ENCODE measurements at regions not wholly inside any gene's neighbourhood (a gene's known extent, or its start where the extent isn't known, plus 50 kb on each side); places are given as distances from the start of the nearest gene placed in this dataset.
A peak's percentile ranks its signal among the peaks of the same experiment; 100 is the strongest.

DNA sequence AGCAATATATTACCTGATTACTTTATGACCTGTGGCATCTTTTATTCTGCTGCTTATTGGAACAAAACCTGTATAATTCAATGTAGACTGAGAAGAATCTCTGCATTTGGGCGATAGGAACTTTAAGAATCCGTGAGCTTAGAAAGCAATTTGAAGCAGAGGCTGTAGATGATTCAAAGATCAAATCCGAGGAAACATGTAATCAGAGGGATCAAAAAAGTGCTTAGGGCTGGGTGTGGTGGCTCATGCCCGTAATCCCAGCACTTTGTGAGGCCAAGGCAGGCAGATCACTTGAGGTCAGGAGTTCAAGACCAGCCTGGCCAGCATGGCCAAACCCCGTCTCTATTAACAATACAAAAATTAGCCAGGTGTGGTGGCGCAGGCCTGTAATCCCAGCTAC, 198.4 kb downstream of the MTX2 start:
- DNase-seq (ENCODE audit: low read depth in 2 of 3, low spot score in 2 of 3), result no peak

- DNase-seq (ENCODE audit: low read depth in 2 of 3, low spot score in 2 of 3), result no peak
Measured at GRCh38 chr2:176468457-176469113, 199.3 kb downstream of the MTX2 start.

- DNase-seq (ENCODE audit: low read depth in 2 of 3, low spot score in 2 of 3), result no peak
Measured at GRCh38 chr2:176470713-176471112, 201.5 kb downstream of the MTX2 start.

DNA sequence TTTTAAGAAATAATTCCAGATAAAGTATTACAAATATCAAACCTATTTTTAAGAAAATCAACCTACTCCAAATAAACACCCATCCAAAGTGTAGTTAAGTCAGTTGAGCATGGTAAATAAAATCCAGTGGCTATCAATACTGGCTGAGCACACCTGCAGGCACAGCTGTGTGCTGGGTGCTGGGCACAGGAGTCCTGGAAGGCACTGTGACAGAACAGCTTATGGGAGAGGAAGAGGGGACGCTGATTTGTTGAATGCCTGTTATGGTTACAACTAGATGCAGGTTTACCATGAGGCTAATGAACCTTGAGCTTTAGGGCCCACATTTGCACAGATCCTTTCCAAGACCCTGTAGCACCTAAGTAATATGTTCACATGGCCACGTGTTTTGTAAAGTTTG, 202.7 kb downstream of the MTX2 start:
- no peak for DNase-seq (ENCODE audit: low read depth in 2 of 3, low spot score in 2 of 3)

- DNase-seq (ENCODE audit: low read depth in 2 of 3, low spot score in 2 of 3), result no peak
Measured at GRCh38 chr2:176473177-176473576, 203.9 kb downstream of the MTX2 start.

GRCh38 chr2:176473851-176474250, 204.6 kb downstream of the MTX2 start:
- no peak for DNase-seq (ENCODE audit: low read depth in 2 of 3, low spot score in 2 of 3)

- DNase-seq (ENCODE audit: low read depth in 2 of 3, low spot score in 2 of 3), result no peak
Measured at GRCh38 chr2:176477336-176477735, 208.1 kb downstream of the MTX2 start.

DNA sequence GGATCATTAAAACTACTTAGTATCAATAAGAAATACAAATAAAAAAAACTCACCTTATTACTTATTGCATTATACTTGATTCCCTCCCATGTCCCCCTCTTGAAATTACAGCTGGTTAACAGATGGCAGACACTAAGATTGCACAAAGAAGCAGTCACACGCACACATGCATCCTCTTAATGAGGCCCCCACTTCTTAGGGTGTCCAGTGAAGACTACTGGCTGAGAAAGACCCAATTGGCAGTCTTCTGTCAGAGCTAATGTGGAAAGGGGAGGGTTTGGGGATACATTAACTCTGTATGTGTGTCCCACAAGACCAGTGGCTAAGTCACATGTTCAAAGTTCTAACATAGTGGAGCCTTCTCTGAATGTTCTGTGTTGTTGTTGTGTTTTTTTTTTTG, 210.7 kb downstream of the MTX2 start:
- no peak for DNase-seq (ENCODE audit: low read depth in 2 of 3, low spot score in 2 of 3)

GRCh38 chr2:176482107-176482506, 212.9 kb downstream of the MTX2 start:
- no peak for DNase-seq (ENCODE audit: low read depth in 2 of 3, low spot score in 2 of 3)

DNA sequence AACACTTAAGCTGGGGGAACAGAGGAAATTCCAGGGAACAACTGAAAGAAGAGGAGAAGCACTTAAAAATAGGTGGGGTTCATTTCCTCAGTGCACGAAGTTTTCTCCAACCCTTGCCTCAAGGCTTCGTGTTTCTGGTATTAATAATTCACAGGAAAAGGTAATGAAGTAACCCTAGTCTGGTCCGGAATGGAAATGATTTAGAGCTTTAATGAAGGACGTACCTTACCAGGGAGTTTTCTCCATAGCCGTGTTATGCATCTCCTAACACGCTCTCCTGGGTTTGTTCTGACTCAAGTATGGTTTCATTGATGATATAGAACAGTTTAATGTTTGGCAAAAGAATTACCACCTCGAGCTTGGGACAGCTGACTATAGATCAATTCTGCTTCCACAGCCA, 214.2 kb downstream of the MTX2 start:
- DNase-seq (ENCODE audit: low read depth in 2 of 3, low spot score in 2 of 3), result no peak

GRCh38 chr2:176483901-176484568, 214.8 kb downstream of the MTX2 start:
- DNase-seq (ENCODE audit: low read depth in 2 of 3, low spot score in 2 of 3), result no peak

DNA sequence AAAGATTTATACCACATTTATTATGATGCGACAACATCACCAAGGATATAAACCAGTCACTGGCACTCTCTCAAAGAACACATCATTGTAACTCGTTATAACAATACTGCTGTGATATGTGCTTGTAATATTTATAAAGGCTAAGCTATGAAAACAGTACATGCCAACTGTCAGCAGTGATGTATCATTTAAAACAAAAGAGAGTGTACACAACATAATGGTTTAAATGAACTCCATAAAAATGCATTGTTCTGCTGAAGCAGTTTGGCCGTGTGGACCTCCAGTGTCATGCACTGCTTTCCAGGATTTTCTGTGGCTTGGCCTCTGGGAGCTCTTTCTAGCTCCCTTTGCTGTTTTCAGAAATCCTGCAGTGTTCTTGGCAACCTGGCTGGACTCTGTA, 215.6 kb downstream of the MTX2 start:
- no peak for DNase-seq (ENCODE audit: low read depth in 2 of 3, low spot score in 2 of 3)

- DNase-seq (ENCODE audit: low read depth in 2 of 3, low spot score in 2 of 3), result no peak
Measured at GRCh38 chr2:176488431-176488830, 219.2 kb downstream of the MTX2 start.

DNA sequence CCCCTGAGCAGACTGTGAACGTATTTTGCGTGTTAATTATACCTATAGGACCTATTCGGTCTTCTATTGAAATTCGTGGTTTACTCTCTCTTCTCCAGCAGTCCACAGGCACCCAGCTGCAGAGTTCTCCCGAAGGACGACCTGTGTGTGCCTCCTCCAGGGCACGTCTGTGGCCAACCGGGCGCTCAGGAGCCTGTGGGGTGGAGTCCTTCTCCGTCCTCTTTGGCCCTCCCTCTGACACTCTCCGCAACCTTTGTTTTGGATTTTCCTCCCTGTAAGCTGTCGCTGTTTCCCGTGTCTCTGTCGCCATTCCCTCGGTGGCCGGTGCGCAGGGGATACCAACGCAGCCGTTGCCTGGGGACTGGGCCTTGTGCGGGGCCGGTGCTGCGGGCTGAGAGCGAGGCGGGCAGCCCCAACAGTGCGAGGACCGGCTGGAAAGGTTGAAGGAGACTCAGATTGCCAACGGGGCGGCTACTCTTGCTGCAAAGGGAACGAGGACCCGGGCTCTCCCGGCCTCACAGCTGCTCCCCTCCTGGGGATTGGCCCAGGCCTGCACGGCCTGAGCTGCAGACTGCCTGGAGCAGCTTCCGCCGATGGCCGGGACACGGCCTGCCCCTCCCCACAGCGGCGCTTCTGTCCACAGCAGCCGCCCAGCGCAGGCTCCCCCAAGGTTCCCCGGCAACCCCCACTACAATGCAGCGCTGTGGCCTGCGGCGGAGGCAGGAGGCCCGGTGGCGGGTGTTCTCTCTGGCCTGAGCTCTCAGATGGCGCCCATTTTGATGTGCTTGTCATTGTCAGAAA, 221.0 kb downstream of the MTX2 start:
- no peak for DNase-seq (ENCODE audit: low read depth in 2 of 3, low spot score in 2 of 3)

DNA sequence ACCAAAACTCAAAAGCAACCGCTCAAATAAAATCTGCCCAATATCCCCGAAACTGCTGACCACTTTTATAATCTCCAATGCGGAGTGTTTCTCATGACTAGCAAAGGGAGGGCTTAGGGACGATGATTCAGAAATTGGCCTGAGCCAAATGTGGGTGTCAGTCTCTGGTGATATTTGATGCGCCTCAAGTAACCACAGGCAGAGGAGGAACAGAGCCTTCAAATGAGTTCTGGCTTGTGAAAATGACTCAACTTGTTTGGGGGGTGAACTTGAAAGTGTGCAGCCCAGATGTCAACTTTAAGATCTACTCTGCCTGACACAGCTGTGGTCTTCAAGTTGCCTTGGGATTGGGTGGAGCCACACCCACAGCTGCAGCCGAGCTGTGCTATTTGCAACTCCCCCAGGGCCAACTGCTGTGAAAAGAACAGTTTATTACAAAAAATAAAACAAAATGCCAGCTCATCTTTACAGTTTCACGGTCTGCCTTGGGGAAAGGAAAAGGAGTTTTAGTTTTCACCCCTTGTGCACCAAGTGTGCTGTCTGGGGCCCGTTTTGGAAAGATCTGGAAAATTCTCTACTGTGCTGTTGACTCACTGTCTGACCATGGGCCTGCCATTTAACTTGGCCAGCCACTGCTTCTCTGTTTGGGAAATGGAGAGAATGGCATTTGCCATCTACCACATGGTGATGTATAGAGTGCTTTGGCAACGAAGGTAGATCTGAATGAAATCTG, 222.1 kb downstream of the MTX2 start:
- DNase-seq (ENCODE audit: low read depth in 2 of 3, low spot score in 2 of 3), result peak in 1 of 3 experiments; percentile 32

- no peak for DNase-seq (ENCODE audit: low read depth in 2 of 3, low spot score in 2 of 3)
Measured at GRCh38 chr2:176492583-176492982, 223.3 kb downstream of the MTX2 start.

GRCh38 chr2:176493226-176493825, 224.1 kb downstream of the MTX2 start:
- no peak for DNase-seq (ENCODE audit: low read depth in 2 of 3, low spot score in 2 of 3)

- DNase-seq (ENCODE audit: low read depth in 2 of 3, low spot score in 2 of 3), result no peak
Measured at GRCh38 chr2:176493909-176494308, 224.7 kb downstream of the MTX2 start.

DNA sequence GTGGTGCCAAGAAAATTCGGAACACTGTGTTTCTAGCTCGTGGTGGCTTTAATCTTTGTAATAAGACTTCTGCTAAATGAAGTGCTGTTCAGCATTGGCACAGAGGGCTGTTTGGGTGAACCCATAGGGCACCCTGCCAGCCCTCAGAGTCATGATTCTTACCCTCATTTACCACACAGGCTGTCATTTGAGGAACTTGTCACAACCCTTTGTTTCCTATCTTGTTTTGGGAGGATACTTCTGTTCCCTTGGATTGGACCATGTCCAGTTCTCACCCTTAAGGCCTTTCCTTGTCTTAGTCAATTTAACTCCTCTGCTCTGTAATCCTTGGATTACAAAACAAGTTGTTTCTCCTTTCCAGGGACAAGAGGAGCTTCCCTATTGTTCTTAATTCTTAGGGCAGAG, 225.7 kb downstream of the MTX2 start:
- no peak for DNase-seq (ENCODE audit: low read depth in 2 of 3, low spot score in 2 of 3)

DNA sequence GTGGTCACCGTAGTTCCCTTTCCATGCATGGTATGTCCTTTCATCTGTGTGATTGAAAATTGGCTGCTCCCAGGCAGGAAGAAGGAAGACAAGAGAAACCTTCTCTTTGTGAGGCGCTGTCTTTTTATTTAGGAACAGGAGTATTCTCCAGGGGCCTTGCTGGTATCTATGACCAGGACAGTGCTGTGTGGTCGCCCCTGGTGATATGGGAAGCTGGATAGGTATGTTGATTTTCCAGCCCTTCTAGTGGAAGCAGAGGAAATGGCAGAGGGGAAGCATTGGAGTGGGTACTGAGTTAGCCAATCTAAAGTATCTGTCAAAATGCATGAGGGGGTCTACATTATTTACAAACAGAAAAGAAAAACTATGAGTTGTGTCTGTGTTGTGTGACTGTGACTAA, 226.6 kb downstream of the MTX2 start:
- DNase-seq (ENCODE audit: low read depth in 2 of 3, low spot score in 2 of 3), result no peak

GRCh38 chr2:176496761-176497160, 227.5 kb downstream of the MTX2 start:
- DNase-seq (ENCODE audit: low read depth in 2 of 3, low spot score in 2 of 3), result no peak
